ENCODE measurements at regions not wholly inside any gene's neighbourhood (a gene's known extent, or its start where the extent isn't known, plus 50 kb on each side); places are given as distances from the start of the nearest gene placed in this dataset.

GRCh38 chr18:53747663-53748160 is 476.8 kb downstream of the MBD2 start:
- no peak for DNase-seq

- no peak for DNase-seq
Measured at GRCh38 chr18:53747210-53747609, 477.3 kb downstream of the MBD2 start.

- no peak for DNase-seq
Measured at GRCh38 chr18:53745986-53746385, 478.5 kb downstream of the MBD2 start.

DNA sequence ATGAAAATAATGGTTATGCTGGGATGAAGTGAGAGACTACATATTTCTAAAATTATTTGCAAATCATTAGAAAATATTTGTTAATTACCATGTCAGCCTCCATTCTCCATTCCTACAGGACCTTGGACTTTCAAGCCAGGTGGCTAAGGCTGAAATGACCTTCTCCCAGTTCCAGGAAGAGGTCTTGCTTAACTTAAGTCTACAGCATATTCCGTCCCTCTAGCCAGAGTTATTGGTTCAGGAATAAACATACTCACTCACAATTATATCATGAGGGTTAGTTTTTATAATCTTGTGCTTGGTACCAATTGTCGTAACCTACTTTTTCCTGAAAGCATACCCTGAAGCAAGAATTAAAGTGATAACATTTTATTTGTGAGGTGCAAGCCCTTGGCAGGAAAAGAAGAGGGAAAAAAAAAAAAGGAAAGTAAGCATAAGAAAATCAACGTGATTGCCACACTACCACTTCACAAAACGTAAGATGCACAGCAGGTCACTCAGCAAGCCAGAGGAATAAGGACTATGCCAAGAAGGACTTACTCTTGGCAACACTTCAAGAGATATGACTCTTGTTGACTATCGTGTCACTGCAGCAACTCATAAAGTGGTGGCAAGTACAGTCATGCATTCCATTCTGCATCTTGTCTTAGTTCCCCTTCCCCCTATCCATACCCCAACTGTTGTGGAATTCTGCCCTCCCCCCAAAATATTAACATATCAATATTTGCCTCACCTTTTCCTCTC is 479.1 kb downstream of the MBD2 start:
- DNase-seq = no peak

DNA sequence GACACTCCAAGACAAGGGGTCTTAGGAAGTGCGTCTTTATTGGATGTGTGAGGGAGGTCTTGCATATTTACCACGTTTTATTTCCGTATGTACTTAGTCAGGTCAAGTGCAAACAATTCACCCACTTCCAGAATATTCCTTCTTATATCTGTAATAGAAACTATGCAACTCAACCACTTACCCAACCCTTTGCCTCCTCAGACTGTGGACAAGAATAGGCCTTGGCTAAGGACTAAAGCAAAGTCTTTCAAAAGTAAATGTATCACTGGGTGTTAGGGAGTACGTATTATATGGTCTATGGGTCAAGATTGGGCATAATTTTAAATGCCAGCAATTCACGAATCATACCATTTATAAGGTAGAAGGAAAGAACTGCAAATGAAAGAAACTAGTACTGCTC is 484.8 kb downstream of the MBD2 start:
- no peak for DNase-seq

- DNase-seq = no peak
Measured at GRCh38 chr18:53735526-53735925, 488.9 kb downstream of the MBD2 start.

DNA sequence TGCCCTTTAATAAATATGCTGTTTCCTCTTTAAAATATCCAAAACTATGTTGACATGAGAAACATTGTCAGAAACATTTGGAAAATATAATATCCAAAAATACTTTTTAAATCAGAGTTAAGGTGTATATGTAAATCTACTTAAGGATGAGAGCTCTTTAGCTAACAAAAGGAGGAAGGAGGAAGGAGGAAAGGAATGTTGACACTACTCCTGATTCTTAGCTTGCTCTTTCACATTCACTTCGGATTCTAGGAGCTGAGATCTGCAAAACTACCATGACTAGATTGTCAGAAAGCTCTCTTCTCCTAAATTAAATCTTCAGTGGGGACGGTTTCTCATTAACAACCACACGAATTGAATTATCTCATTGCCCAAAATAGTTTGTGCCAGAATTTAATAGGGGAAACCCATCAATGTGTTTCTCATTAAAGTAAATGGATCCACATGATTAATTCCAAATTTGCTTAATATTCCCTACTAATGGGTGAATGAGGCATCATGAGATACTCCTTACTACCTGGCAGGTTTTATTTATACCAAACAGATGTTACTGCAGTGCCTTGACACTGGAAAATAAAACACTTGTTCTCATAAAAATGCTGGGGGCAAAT is 509.1 kb downstream of the MBD2 start:
- DNase-seq = no peak

- no peak for DNase-seq
Measured at GRCh38 chr18:53710080-53710479, 514.4 kb downstream of the MBD2 start.

DNA sequence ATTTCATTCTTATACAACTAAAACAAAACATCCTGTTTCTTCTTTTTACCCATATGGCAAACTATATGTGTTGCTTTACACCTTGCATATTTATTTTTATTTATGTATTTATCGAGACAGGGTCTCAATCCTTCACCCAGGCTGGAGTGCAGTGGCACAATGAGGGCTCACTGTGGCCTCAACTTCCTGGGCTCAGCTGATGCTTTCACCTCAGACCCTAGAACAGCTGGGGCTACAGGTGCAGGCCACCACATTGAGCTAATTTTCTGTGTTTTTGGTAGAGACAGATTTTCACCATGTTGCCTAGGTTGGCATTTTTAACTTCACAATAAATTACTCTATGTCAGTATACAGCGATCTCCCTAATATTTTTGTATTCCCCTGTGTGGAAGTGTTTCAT is 522.0 kb downstream of the MBD2 start:
- no peak for DNase-seq

DNA sequence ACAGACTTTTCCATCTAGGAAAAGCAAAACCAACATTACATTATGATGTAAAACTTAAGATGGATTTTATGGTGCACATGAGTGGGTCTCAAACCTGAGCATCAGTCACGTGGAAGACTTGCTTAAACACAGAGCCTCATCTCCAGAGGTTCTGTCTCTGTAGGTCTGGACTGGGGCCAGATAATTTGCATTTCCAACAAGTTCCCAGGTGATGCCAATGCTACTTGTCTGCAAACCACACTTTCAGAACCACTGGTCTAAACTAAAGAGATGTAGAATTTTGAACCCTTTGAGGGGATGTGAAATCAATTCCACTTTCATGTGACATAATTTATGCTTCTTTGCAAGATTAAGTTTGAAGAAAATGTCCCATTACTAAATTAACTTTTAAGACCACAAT is 522.8 kb downstream of the MBD2 start:
- DNase-seq = no peak

- DNase-seq = peak; percentile 5 to 38
Measured at GRCh38 chr18:53698907-53699306, 525.6 kb downstream of the MBD2 start.

- no peak for DNase-seq
Measured at GRCh38 chr18:53689886-53690285, 534.6 kb downstream of the MBD2 start.

GRCh38 chr18:53686965-53687364 is 537.5 kb downstream of the MBD2 start:
- DNase-seq = no peak

GRCh38 chr18:53682796-53683195 is 541.7 kb downstream of the MBD2 start:
- DNase-seq = no peak

DNA sequence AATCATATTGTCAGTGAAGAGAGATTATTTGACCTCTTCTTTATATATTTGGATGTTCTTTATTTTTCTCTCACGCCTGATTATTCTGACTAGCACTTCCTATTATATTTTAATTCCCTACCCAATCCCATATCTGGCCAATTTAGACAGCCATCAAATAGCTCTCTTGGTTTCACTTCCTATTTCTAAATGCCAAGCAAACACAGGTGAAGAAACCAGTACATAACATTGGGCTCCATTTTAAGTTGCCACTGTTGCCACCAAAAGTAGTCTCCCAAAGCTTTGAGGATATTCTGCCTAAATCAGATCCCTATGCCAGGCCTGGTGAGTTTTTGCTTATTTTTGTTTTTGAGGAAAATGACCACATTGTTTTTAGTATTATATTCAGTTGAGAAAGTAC is 547.0 kb downstream of the MBD2 start:
- no peak for DNase-seq

GRCh38 chr18:53665701-53666100 is 558.8 kb downstream of the MBD2 start:
- no peak for DNase-seq

- DNase-seq = no peak
Measured at GRCh38 chr18:53664575-53664974, 559.9 kb downstream of the MBD2 start.

- DNase-seq = no peak
Measured at GRCh38 chr18:53660306-53660705, 564.2 kb downstream of the MBD2 start.

DNA sequence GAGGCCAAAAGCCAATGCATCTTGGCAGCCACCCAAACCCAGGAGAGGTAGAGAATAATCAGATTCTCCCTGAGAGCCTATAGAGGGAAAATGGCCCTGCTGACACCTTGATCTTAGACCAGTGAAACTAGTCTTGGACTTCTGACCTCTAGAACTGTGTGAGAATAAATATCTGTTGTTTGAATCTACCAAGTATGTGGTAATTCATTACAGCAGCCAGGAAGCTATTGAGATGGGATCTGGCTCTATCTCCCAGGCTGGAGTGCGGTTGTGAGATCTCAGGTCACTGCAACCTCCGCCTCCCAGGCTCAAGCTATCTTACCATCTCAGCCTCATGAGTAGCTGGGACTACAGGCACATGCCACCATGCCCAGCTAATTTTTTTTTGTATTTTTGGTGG is 567.2 kb downstream of the MBD2 start:
- DNase-seq = no peak

GRCh38 chr18:53649621-53650020 is 574.8 kb downstream of the MBD2 start:
- DNase-seq = no peak

- no peak for DNase-seq
Measured at GRCh38 chr18:53644799-53645471, 579.5 kb downstream of the MBD2 start.

DNA sequence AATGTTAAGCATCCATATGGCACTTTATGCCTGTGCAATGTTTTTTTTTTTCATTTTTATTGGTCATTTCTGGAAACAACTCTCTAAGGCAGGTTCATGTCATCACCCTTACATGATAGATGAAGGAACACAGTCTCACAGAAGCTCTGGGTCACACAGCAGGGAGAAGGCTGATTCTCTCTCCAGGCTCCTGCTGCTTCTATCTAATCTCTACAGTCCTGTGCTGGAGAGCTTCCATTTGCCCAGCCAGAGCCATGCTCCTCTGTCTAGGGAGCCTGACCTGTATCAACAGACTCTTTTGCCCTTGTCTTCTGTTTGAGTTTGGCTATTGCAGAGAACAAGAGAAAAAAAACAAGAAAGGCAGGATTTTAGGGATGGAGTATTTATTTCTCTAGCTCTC is 584.8 kb downstream of the MBD2 start:
- DNase-seq = no peak

DNA sequence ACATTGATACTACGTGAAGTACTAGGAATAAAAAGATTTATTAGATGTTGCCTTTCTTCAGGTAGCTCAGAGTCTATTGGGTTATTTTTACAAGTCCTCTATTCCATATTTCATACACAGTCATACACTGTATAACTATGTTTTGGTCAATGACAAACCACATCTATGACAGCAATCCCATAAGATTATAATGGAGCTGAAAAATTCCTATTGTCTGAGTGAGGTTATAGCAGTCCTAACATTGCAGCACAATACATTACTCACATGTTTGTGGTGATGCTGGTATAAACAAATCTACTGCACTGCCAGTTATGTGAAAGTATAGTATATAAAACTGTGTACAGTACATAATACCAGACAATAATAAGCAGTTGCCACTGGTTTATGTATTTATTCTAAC is 595.1 kb downstream of the MBD2 start:
- DNase-seq = no peak

DNA sequence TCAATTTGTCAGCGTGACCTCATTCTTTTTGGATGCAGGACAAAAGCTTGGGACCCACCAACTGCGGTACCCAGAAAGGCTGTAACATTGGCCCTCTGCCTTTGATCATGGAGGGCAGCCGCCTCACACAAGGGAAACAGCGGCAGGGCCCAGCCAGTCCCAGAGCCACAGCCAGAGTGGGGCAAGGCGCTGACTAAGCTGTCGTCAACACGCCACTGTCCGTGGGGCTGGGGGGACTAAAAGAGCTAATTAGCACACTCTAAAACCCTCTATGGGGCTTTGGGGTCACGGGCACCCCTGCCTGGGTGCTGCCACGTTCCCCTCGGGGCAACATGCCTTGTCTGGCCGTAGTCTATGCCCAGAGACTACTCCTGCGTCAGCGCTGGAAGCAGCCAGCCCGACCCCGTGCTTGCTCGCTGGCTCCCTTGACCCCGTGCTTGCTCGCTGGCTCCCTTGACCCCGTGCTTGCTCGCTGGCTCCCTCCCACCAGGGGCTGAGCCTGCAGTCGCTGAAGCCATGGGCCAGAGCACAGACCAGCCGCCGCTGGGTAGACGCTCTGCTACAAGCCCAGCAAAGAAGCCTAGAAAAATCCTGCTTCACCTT is 598.4 kb downstream of the MBD2 start:
- no peak for DNase-seq

Data from SHP77 (cell line).